ENCODE measurements at regions not wholly inside any gene's neighbourhood (a gene's known extent, or its start where the extent isn't known, plus 50 kb on each side); places are given as distances from the start of the nearest gene placed in this dataset.

DNA sequence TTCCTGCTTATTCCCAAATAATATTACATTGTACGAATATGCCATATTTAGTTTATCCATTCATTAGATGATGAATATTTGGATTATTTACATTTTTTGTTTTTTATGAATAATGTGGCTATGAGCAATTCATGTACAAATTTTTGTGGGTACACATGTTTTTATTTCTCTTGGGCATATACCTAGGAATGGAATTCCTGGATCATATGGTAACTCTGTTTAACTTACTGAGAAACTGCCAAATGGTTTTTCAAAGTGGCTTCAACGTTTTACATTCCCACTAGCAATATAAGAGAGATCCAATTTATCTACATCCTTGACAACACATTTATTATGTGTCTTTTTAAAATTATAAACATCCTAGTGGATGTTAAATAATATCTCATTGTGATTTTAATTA lies 362.0 kb upstream of the TMCO5A start:
- TF ChIP-seq CTCF (IDR thresholded peaks at IDR 0.05) (no peak), POLR2A (IDR thresholded peaks at IDR 0.05) (no peak)

Data from lower leg skin (tissue), 3 donors.